GM23338 (cell line): ENCODE measurements at regions not wholly inside any gene's neighbourhood (a gene's known extent, or its start where the extent isn't known, plus 50 kb on each side); places are given as distances from the start of the nearest gene placed in this dataset.

Experiments used
- ATAC-seq: fragments of 200-7000 bp; cut with Tn5 transposase; 3 replicates; pipeline ENCODE4 v1.9.1; 2020
- DNase-seq: peaks from one replicate; pipeline ENCODE4 v3.0.0-alpha.2; 2015; ENCODE audit warnings: low spot score
- H2AFZ ChIP-seq: fragments of 200-600 bp; sonication (generic); 2 replicates; pipeline ENCODE4 v1.8.0; 2016; ENCODE audit warnings: antibody characterized with exemption, mild to moderate bottlenecking, moderate library complexity
- H3F3A ChIP-seq: fragments of 200-600 bp; sonication (generic); replicated peaks from 2 replicates; pipeline ENCODE4 v1.8.0; 2017; ENCODE audit warnings: antibody characterized with exemption, mixed run types, low read depth
- H3K27ac ChIP-seq: fragments of 200-600 bp; sonication (generic); 2 replicates; pipeline ENCODE4 v1.6.1; 2016; ENCODE audit warnings: low read depth
- H3K27me3 ChIP-seq: fragments of 200-600 bp; sonication (generic); 2 replicates; pipeline ENCODE4 v1.8.0; 2016; ENCODE audit warnings: mild to moderate bottlenecking, mixed run types, moderate library complexity; ENCODE audit not compliant: insufficient read depth
- H3K36me3 ChIP-seq: fragments of 200-600 bp; sonication (generic); 2 replicates; pipeline ENCODE4 v1.8.0; 2016; ENCODE audit warnings: mild to moderate bottlenecking; ENCODE audit not compliant: insufficient read depth
- H3K4me1 ChIP-seq: fragments of 200-600 bp; sonication (generic); 2 replicates; pipeline ENCODE4 v1.8.0; 2016; ENCODE audit warnings: mild to moderate bottlenecking, moderate library complexity; ENCODE audit not compliant: insufficient read depth
- H3K4me2 ChIP-seq: fragments of 200-600 bp; sonication (generic); 2 replicates; pipeline ENCODE4 v1.7.1; 2017; ENCODE audit warnings: mixed run types
- H3K4me3 ChIP-seq: fragments of 200-600 bp; sonication (generic); 2 replicates; pipeline ENCODE4 v1.6.1; 2016; ENCODE audit warnings: mixed run types
- H3K79me2 ChIP-seq: fragments of 200-600 bp; sonication (generic); replicated peaks from 2 replicates; pipeline ENCODE4 v1.8.0; 2017; ENCODE audit warnings: mild to moderate bottlenecking; ENCODE audit not compliant: insufficient read depth
- H3K9me2 ChIP-seq: fragments of 200-600 bp; sonication (generic); 2 replicates; pipeline ENCODE4 v1.8.0; 2017; ENCODE audit not compliant: insufficient read depth
- H4K20me1 ChIP-seq: fragments of 200-600 bp; sonication (generic); replicated peaks from 2 replicates; pipeline ENCODE4 v1.8.0; 2017; ENCODE audit warnings: mild to moderate bottlenecking; ENCODE audit not compliant: insufficient read depth
- H3K27ac Mint-ChIP-seq: 2 replicates; pipeline ENCODE4 v1.8.0; 2020; ENCODE audit warnings: inconsistent platforms, mild to moderate bottlenecking, moderate library complexity, mixed read lengths
- H3K27me3 Mint-ChIP-seq: 3 replicates; pipeline ENCODE4 v1.8.0; 2022; ENCODE audit warnings: low read depth, mild to moderate bottlenecking, moderate library complexity, mixed read lengths, inconsistent platforms; ENCODE audit not compliant: insufficient read depth, poor library complexity
- H3K36me3 Mint-ChIP-seq: 3 replicates; pipeline ENCODE4 v1.8.0; 2021; ENCODE audit warnings: low read depth, mild to moderate bottlenecking, inconsistent platforms, moderate library complexity, mixed read lengths
- H3K4me1 Mint-ChIP-seq: 3 replicates; pipeline ENCODE4 v1.8.0; 2020; ENCODE audit warnings: mild to moderate bottlenecking, inconsistent platforms, mixed read lengths
- H3K4me3 Mint-ChIP-seq: 3 replicates; pipeline ENCODE4 v1.8.0; 2021; ENCODE audit warnings: moderate library complexity, mild to moderate bottlenecking, inconsistent platforms, mixed read lengths
- H3K9me3 Mint-ChIP-seq: 3 replicates; pipeline ENCODE4 v1.8.0; 2020; ENCODE audit warnings: moderate library complexity, mild to moderate bottlenecking, inconsistent platforms, mixed read lengths
- CTCF ChIP-seq, 2 experiments: fragments of 200-600 bp in 1 of 2; sonication (generic) in 1 of 2; conservative IDR thresholded peaks; 2 replicates each; pipeline versions ENCODE4 v1.5.1 to v1.6.1; 2016 to 2017; ENCODE audit warnings: antibody characterized with exemption in 2 of 2, low read depth in 2 of 2, mild to moderate bottlenecking in 2 of 2, moderate library complexity in 1 of 2
- ETS1 ChIP-seq: IDR thresholded peaks from 2 replicates; pipeline ENCODE4 v1.6.1; 2016; ENCODE audit warnings: antibody characterized with exemption
- EZH2 ChIP-seq: fragments of 200-600 bp; sonication (generic); IDR thresholded peaks from one replicate; pipeline ENCODE4 v1.8.0; 2017; ENCODE audit warnings: antibody characterized with exemption, mild to moderate bottlenecking, low read depth; ENCODE audit not compliant: unreplicated experiment
- EZH2phosphoT487 ChIP-seq: fragments of 200-600 bp; sonication (generic); IDR thresholded peaks from one replicate; pipeline ENCODE4 v1.8.1; 2018; ENCODE audit warnings: antibody characterized with exemption; ENCODE audit not compliant: unreplicated experiment
- JUNB ChIP-seq: IDR thresholded peaks from one replicate; pipeline ENCODE4 v1.6.1; 2016; ENCODE audit warnings: antibody characterized with exemption; ENCODE audit not compliant: unreplicated experiment
- POLR2AphosphoS5 ChIP-seq: IDR thresholded peaks from 2 replicates; pipeline ENCODE4 v1.6.1; 2016; ENCODE audit warnings: antibody characterized with exemption, low read depth
- REST ChIP-seq: IDR thresholded peaks from one replicate; pipeline ENCODE4 v1.6.1; 2018; ENCODE audit warnings: antibody characterized with exemption; ENCODE audit not compliant: unreplicated experiment
- STAT1 ChIP-seq: IDR thresholded peaks from one replicate; pipeline ENCODE4 v1.6.1; 2016; ENCODE audit warnings: antibody characterized with exemption; ENCODE audit not compliant: unreplicated experiment
- ZNF331 ChIP-seq: fragments of 250-450 bp; sonication (Bioruptor Pico); IDR thresholded peaks from 2 replicates; pipeline ENCODE4 v1.5.0; 2020; ENCODE audit warnings: low read depth, mild to moderate bottlenecking, moderate library complexity
- ZNF462 ChIP-seq: fragments of 250-450 bp; sonication (Bioruptor Pico); IDR thresholded peaks from 2 replicates; pipeline ENCODE4 v1.5.0; 2020; ENCODE audit warnings: mild to moderate bottlenecking, moderate library complexity

- TF ChIP-seq ETS1 (no peak), EZH2 (no peak)
Observed at GRCh38 chr3:56903231-56903782, 101.6 kb upstream of the ARHGEF3 start (continued).

- Mint-ChIP-seq H3K27me3 (no peaks in the 10 kb centered on the region), H3K36me3 (no peaks in the 10 kb centered on the region), H3K9me3 (no peaks in the 10 kb centered on the region), H3K27ac (no peak overlapping the region), H3K4me3 (no peak overlapping the region), H3K4me1 (no peaks in the 10 kb centered on the region)
- no peak overlapping the region for H3K4me2 ChIP-seq
- H3K9me2 ChIP-seq: no peaks in the 10 kb centered on the region
- no peak overlapping the region for H3K27ac ChIP-seq
- H4K20me1 ChIP-seq: no peaks in the 10 kb centered on the region
- no peaks in the 10 kb centered on the region for H3F3A ChIP-seq
- H3K79me2 ChIP-seq: no peaks in the 10 kb centered on the region
- H3K4me1 ChIP-seq: no peaks in the 10 kb centered on the region
- H2AFZ ChIP-seq: no peak overlapping the region
- H3K27me3 ChIP-seq: no peaks in the 10 kb centered on the region
- no peaks in the 10 kb centered on the region for H3K36me3 ChIP-seq
- H3K4me3 ChIP-seq: no peak overlapping the region
- no peak for ATAC-seq
- DNase-seq: no peak
- no peak for TF ChIP-seq CTCF (conservative IDR thresholded peaks at IDR 0.05; ENCODE audit: low read depth in 2 of 2)
- TF ChIP-seq EZH2phosphoT487: no peak
- no peak for TF ChIP-seq JUNB
- TF ChIP-seq REST: no peak
- TF ChIP-seq POLR2AphosphoS5: no peak
- TF ChIP-seq ZNF462: no peak
- TF ChIP-seq STAT1: no peak
- TF ChIP-seq ZNF331: no peak
- no peak for TF ChIP-seq ETS1
Observed at GRCh38 chr3:56902468-56903160, 100.9 kb upstream of the ARHGEF3 start.
